GM23338 (cell line): ENCODE measurements at regions not wholly inside any gene's neighbourhood (a gene's known extent, or its start where the extent isn't known, plus 50 kb on each side); places are given as distances from the start of the nearest gene placed in this dataset.

Experiments
- ATAC-seq: fragments of 200-7000 bp; cut with Tn5 transposase; 3 replicates; pipeline ENCODE4 v1.9.1; 2020
- DNase-seq: peaks from one replicate; pipeline ENCODE4 v3.0.0-alpha.2; 2015; ENCODE audit warnings: low spot score
- H2AFZ ChIP-seq: fragments of 200-600 bp; sonication (generic); 2 replicates; pipeline ENCODE4 v1.8.0; 2016; ENCODE audit warnings: antibody characterized with exemption, mild to moderate bottlenecking, moderate library complexity
- H3F3A ChIP-seq: fragments of 200-600 bp; sonication (generic); replicated peaks from 2 replicates; pipeline ENCODE4 v1.8.0; 2017; ENCODE audit warnings: antibody characterized with exemption, mixed run types, low read depth
- H3K27ac ChIP-seq: fragments of 200-600 bp; sonication (generic); 2 replicates; pipeline ENCODE4 v1.6.1; 2016; ENCODE audit warnings: low read depth
- H3K27me3 ChIP-seq: fragments of 200-600 bp; sonication (generic); 2 replicates; pipeline ENCODE4 v1.8.0; 2016; ENCODE audit warnings: mild to moderate bottlenecking, mixed run types, moderate library complexity; ENCODE audit not compliant: insufficient read depth
- H3K36me3 ChIP-seq: fragments of 200-600 bp; sonication (generic); 2 replicates; pipeline ENCODE4 v1.8.0; 2016; ENCODE audit warnings: mild to moderate bottlenecking; ENCODE audit not compliant: insufficient read depth
- H3K4me1 ChIP-seq: fragments of 200-600 bp; sonication (generic); 2 replicates; pipeline ENCODE4 v1.8.0; 2016; ENCODE audit warnings: mild to moderate bottlenecking, moderate library complexity; ENCODE audit not compliant: insufficient read depth
- H3K4me2 ChIP-seq: fragments of 200-600 bp; sonication (generic); 2 replicates; pipeline ENCODE4 v1.7.1; 2017; ENCODE audit warnings: mixed run types
- H3K4me3 ChIP-seq: fragments of 200-600 bp; sonication (generic); 2 replicates; pipeline ENCODE4 v1.6.1; 2016; ENCODE audit warnings: mixed run types
- H3K79me2 ChIP-seq: fragments of 200-600 bp; sonication (generic); replicated peaks from 2 replicates; pipeline ENCODE4 v1.8.0; 2017; ENCODE audit warnings: mild to moderate bottlenecking; ENCODE audit not compliant: insufficient read depth
- H3K9me2 ChIP-seq: fragments of 200-600 bp; sonication (generic); 2 replicates; pipeline ENCODE4 v1.8.0; 2017; ENCODE audit not compliant: insufficient read depth
- H4K20me1 ChIP-seq: fragments of 200-600 bp; sonication (generic); replicated peaks from 2 replicates; pipeline ENCODE4 v1.8.0; 2017; ENCODE audit warnings: mild to moderate bottlenecking; ENCODE audit not compliant: insufficient read depth
- H3K27ac Mint-ChIP-seq: 2 replicates; pipeline ENCODE4 v1.8.0; 2020; ENCODE audit warnings: inconsistent platforms, mild to moderate bottlenecking, moderate library complexity, mixed read lengths
- H3K27me3 Mint-ChIP-seq: 3 replicates; pipeline ENCODE4 v1.8.0; 2022; ENCODE audit warnings: low read depth, mild to moderate bottlenecking, moderate library complexity, mixed read lengths, inconsistent platforms; ENCODE audit not compliant: insufficient read depth, poor library complexity
- H3K36me3 Mint-ChIP-seq: 3 replicates; pipeline ENCODE4 v1.8.0; 2021; ENCODE audit warnings: low read depth, mild to moderate bottlenecking, inconsistent platforms, moderate library complexity, mixed read lengths
- H3K4me1 Mint-ChIP-seq: 3 replicates; pipeline ENCODE4 v1.8.0; 2020; ENCODE audit warnings: mild to moderate bottlenecking, inconsistent platforms, mixed read lengths
- H3K4me3 Mint-ChIP-seq: 3 replicates; pipeline ENCODE4 v1.8.0; 2021; ENCODE audit warnings: moderate library complexity, mild to moderate bottlenecking, inconsistent platforms, mixed read lengths
- H3K9me3 Mint-ChIP-seq: 3 replicates; pipeline ENCODE4 v1.8.0; 2020; ENCODE audit warnings: moderate library complexity, mild to moderate bottlenecking, inconsistent platforms, mixed read lengths
- CREB1 ChIP-seq: fragments of 250-450 bp; sonication (Bioruptor Pico); IDR thresholded peaks from 2 replicates; pipeline ENCODE4 v1.5.0; 2020; ENCODE audit warnings: low read depth, mild to moderate bottlenecking, moderate library complexity
- ETS1 ChIP-seq: IDR thresholded peaks from 2 replicates; pipeline ENCODE4 v1.6.1; 2016; ENCODE audit warnings: antibody characterized with exemption
- EZH2 ChIP-seq: fragments of 200-600 bp; sonication (generic); IDR thresholded peaks from one replicate; pipeline ENCODE4 v1.8.0; 2017; ENCODE audit warnings: antibody characterized with exemption, mild to moderate bottlenecking, low read depth; ENCODE audit not compliant: unreplicated experiment
- EZH2phosphoT487 ChIP-seq: fragments of 200-600 bp; sonication (generic); IDR thresholded peaks from one replicate; pipeline ENCODE4 v1.8.1; 2018; ENCODE audit warnings: antibody characterized with exemption; ENCODE audit not compliant: unreplicated experiment
- JUNB ChIP-seq: IDR thresholded peaks from one replicate; pipeline ENCODE4 v1.6.1; 2016; ENCODE audit warnings: antibody characterized with exemption; ENCODE audit not compliant: unreplicated experiment
- NANOG ChIP-seq: IDR thresholded peaks from 2 replicates; pipeline ENCODE4 v1.6.1; 2016; ENCODE audit warnings: antibody characterized with exemption, borderline replicate concordance
- POLR2AphosphoS5 ChIP-seq: IDR thresholded peaks from 2 replicates; pipeline ENCODE4 v1.6.1; 2016; ENCODE audit warnings: antibody characterized with exemption, low read depth
- STAT1 ChIP-seq: IDR thresholded peaks from one replicate; pipeline ENCODE4 v1.6.1; 2016; ENCODE audit warnings: antibody characterized with exemption; ENCODE audit not compliant: unreplicated experiment
- ZNF114 ChIP-seq: fragments of 250-450 bp; sonication (Bioruptor Pico); IDR thresholded peaks from 2 replicates; pipeline ENCODE4 v1.5.0; 2020; ENCODE audit warnings: mild to moderate bottlenecking, moderate library complexity
- ZNF331 ChIP-seq: fragments of 250-450 bp; sonication (Bioruptor Pico); IDR thresholded peaks from 2 replicates; pipeline ENCODE4 v1.5.0; 2020; ENCODE audit warnings: low read depth, mild to moderate bottlenecking, moderate library complexity
- ZNF462 ChIP-seq: fragments of 250-450 bp; sonication (Bioruptor Pico); IDR thresholded peaks from 2 replicates; pipeline ENCODE4 v1.5.0; 2020; ENCODE audit warnings: mild to moderate bottlenecking, moderate library complexity
- TF ChIP-seq, protein P1 (sequence below): IDR thresholded peaks from one replicate; pipeline ENCODE4 v1.6.1; 2018; ENCODE audit warnings: antibody characterized with exemption; ENCODE audit not compliant: unreplicated experiment
- TF ChIP-seq, protein P2 (sequence below), 2 experiments: fragments of 200-600 bp in 1 of 2; sonication (generic) in 1 of 2; conservative IDR thresholded peaks; 2 replicates each; pipeline versions ENCODE4 v1.5.1 to v1.6.1; 2016 to 2017; ENCODE audit warnings: antibody characterized with exemption in 2 of 2, low read depth in 2 of 2, mild to moderate bottlenecking in 2 of 2, moderate library complexity in 1 of 2

DNA sequence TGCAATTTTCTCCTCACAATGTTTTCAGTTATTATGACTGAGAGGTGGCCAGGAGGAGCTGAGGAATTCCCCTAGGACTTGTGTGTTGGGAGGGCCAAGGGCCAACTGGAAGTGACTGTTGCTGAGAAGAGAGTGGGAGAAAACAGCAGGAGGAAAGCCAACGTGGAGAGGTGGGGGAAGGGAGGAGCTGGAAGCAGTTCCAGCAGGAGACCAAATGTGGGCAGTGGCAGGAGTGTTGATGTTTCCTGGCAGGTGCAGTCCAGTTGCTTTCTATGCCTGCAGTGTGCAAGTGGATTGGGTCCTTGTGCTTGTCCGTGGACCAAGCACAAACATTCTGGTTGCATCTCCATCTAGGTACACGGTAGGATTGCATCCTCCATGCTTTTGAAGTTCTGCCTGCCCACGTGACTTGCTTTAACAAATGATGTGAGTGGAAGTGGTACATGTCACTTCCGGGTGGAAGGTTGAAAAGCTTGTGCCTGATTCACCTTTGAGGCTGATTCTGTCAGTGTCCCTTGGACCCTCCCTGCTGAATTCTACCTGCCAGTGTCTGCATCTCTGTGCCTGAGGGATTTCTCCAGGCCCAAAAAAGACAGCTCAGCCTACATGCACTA, 54.7 kb upstream of the CRHR1 start:
- Mint-ChIP-seq H3K4me1 (no peaks in the 10 kb centered on the region), H3K4me3 (no peak overlapping the region), H3K27me3 (peaks cover 10% of the 10 kb centered on the region), H3K27ac (no peak overlapping the region; the same call in 1 of the 2 replicates), H3K9me3 (peaks cover 7% of the 10 kb centered on the region; the same call in 2 of the 3 replicates), H3K36me3 (no peaks in the 10 kb centered on the region)
- DNase-seq (no peak), ATAC-seq (no peak)
- H4K20me1 ChIP-seq, result no peaks in the 10 kb centered on the region
- H3K9me2 ChIP-seq, result no peaks in the 10 kb centered on the region
- H3F3A ChIP-seq, result no peaks in the 10 kb centered on the region
- H3K27me3 ChIP-seq, result 0 out of 2 replicates have a peak, but pooled peaks cover 2% of the 10 kb centered on the region
- TF ChIP-seq ZNF114 (CRISPR knock-in tag) (no peak), ZNF462 (no peak), EZH2phosphoT487 (no peak), ETS1 (no peak), JUNB (no peak), CREB1 (CRISPR knock-in tag) (no peak), STAT1 (no peak), EZH2 (no peak), ZNF331 (CRISPR knock-in tag) (no peak), NANOG (no peak), POLR2AphosphoS5 (no peak)
- TF ChIP-seq, protein P1, sequence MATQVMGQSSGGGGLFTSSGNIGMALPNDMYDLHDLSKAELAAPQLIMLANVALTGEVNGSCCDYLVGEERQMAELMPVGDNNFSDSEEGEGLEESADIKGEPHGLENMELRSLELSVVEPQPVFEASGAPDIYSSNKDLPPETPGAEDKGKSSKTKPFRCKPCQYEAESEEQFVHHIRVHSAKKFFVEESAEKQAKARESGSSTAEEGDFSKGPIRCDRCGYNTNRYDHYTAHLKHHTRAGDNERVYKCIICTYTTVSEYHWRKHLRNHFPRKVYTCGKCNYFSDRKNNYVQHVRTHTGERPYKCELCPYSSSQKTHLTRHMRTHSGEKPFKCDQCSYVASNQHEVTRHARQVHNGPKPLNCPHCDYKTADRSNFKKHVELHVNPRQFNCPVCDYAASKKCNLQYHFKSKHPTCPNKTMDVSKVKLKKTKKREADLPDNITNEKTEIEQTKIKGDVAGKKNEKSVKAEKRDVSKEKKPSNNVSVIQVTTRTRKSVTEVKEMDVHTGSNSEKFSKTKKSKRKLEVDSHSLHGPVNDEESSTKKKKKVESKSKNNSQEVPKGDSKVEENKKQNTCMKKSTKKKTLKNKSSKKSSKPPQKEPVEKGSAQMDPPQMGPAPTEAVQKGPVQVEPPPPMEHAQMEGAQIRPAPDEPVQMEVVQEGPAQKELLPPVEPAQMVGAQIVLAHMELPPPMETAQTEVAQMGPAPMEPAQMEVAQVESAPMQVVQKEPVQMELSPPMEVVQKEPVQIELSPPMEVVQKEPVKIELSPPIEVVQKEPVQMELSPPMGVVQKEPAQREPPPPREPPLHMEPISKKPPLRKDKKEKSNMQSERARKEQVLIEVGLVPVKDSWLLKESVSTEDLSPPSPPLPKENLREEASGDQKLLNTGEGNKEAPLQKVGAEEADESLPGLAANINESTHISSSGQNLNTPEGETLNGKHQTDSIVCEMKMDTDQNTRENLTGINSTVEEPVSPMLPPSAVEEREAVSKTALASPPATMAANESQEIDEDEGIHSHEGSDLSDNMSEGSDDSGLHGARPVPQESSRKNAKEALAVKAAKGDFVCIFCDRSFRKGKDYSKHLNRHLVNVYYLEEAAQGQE, result no peak
- TF ChIP-seq, protein P2, sequence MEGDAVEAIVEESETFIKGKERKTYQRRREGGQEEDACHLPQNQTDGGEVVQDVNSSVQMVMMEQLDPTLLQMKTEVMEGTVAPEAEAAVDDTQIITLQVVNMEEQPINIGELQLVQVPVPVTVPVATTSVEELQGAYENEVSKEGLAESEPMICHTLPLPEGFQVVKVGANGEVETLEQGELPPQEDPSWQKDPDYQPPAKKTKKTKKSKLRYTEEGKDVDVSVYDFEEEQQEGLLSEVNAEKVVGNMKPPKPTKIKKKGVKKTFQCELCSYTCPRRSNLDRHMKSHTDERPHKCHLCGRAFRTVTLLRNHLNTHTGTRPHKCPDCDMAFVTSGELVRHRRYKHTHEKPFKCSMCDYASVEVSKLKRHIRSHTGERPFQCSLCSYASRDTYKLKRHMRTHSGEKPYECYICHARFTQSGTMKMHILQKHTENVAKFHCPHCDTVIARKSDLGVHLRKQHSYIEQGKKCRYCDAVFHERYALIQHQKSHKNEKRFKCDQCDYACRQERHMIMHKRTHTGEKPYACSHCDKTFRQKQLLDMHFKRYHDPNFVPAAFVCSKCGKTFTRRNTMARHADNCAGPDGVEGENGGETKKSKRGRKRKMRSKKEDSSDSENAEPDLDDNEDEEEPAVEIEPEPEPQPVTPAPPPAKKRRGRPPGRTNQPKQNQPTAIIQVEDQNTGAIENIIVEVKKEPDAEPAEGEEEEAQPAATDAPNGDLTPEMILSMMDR (conservative IDR thresholded peaks at IDR 0.05; ENCODE audit: low read depth in 2 of 2), result no peak
- H3K4me2 ChIP-seq, result no peak overlapping the region
- no peaks in the 10 kb centered on the region for H3K79me2 ChIP-seq
- no peak overlapping the region for H3K4me3 ChIP-seq
- H3K27ac ChIP-seq, result no peak overlapping the region
- no peaks in the 10 kb centered on the region for H3K36me3 ChIP-seq
- no peaks in the 10 kb centered on the region for H3K4me1 ChIP-seq
- H2AFZ ChIP-seq, result no peak overlapping the region
